HAP-1 (cell line): ENCODE measurements at regions not wholly inside any gene's neighbourhood (a gene's known extent, or its start where the extent isn't known, plus 50 kb on each side); places are given as distances from the start of the nearest gene placed in this dataset.

Experiments
- DNase-seq, 2 experiments: peaks; one replicate each; pipeline ENCODE4 v3.0.0-alpha.2; 2016 to 2020; ENCODE audit warnings: low spot score in 2 of 2
- H3K27me3 ChIP-seq: fragments of 250-450 bp; sonication (Bioruptor Pico); 2 replicates; pipeline ENCODE4 v1.5.1; 2020; ENCODE audit warnings: low read depth, mild to moderate bottlenecking, moderate library complexity
- H3K36me3 ChIP-seq: fragments of 250-450 bp; sonication (Bioruptor Pico); replicated peaks from 2 replicates; pipeline ENCODE4 v1.5.1; 2020; ENCODE audit warnings: mild to moderate bottlenecking
- H3K4me1 ChIP-seq: fragments of 250-450 bp; sonication (Bioruptor Pico); 2 replicates; pipeline ENCODE4 v1.5.1; 2020; ENCODE audit warnings: mild to moderate bottlenecking
- H3K4me3 ChIP-seq: fragments of 250-450 bp; sonication (Bioruptor Pico); 2 replicates; pipeline ENCODE4 v1.5.1; 2020; ENCODE audit warnings: mild to moderate bottlenecking, moderate library complexity
- H3K9me3 ChIP-seq: fragments of 250-450 bp; sonication (Bioruptor Pico); 2 replicates; pipeline ENCODE4 v1.5.1; 2020; ENCODE audit warnings: mild to moderate bottlenecking, moderate library complexity
- in situ Hi-C: fragments of 300-500 bp; cut with MboI; formaldehyde crosslinking; loops from 3 replicates; pipeline ENCODE4 v1.14.3; 2020; ENCODE audit warnings: low sequenced_read_pairs, inconsistent platforms, mixed read lengths

GRCh38 chr7:41633690-41634089 lies 69.2 kb downstream of the INHBA start:
- H3K36me3 ChIP-seq, result no peaks in the 10 kb centered on the region
- H3K4me3 ChIP-seq, result no peak overlapping the region
- in situ Hi-C loops, result no loop called here

GRCh38 chr7:41630741-41631140 lies 72.1 kb downstream of the INHBA start:
- Histone ChIP-seq H3K9me3 (no peaks in the 10 kb centered on the region), H3K4me1 (no peaks in the 10 kb centered on the region), H3K36me3 (no peaks in the 10 kb centered on the region), H3K4me3 (no peak overlapping the region), H3K27me3 (no peaks in the 10 kb centered on the region)
- in situ Hi-C loops, result no loop called here
- no peak for DNase-seq

More at GRCh38 chr7:41633690-41634089, 69.2 kb downstream of the INHBA start:
- no peak for DNase-seq
- H3K9me3 ChIP-seq, result no peaks in the 10 kb centered on the region
- no peaks in the 10 kb centered on the region for H3K27me3 ChIP-seq
- no peaks in the 10 kb centered on the region for H3K4me1 ChIP-seq

GRCh38 chr7:41629711-41630111 lies 73.2 kb downstream of the INHBA start:
- H3K27me3 ChIP-seq, result no peaks in the 10 kb centered on the region
- no peaks in the 10 kb centered on the region for H3K9me3 ChIP-seq
- no peak for DNase-seq
- H3K4me3 ChIP-seq, result no peak overlapping the region
- in situ Hi-C loops, result no loop called here
- H3K36me3 ChIP-seq, result no peaks in the 10 kb centered on the region
- no peaks in the 10 kb centered on the region for H3K4me1 ChIP-seq

GRCh38 chr7:41628901-41629300 lies 74.0 kb downstream of the INHBA start:
- no peaks in the 10 kb centered on the region for H3K27me3 ChIP-seq
- no peak overlapping the region for H3K4me3 ChIP-seq
- in situ Hi-C loops, result no loop called here
- no peaks in the 10 kb centered on the region for H3K4me1 ChIP-seq
- no peak for DNase-seq
- H3K36me3 ChIP-seq, result no peaks in the 10 kb centered on the region
- H3K9me3 ChIP-seq, result no peaks in the 10 kb centered on the region

- Histone ChIP-seq H3K4me3 (no peak overlapping the region), H3K36me3 (no peaks in the 10 kb centered on the region), H3K27me3 (no peaks in the 10 kb centered on the region), H3K9me3 (no peaks in the 10 kb centered on the region), H3K4me1 (no peaks in the 10 kb centered on the region)
- DNase-seq, result no peak
- in situ Hi-C loops, result no loop called here
These were observed 75.1 kb downstream of the INHBA start for GRCh38 chr7:41627645-41628298.

GRCh38 chr7:41624818-41625217 lies 78.1 kb downstream of the INHBA start:
- DNase-seq, result no peak
- no peaks in the 10 kb centered on the region for H3K9me3 ChIP-seq
- no peaks in the 10 kb centered on the region for H3K4me1 ChIP-seq
- H3K36me3 ChIP-seq, result no peaks in the 10 kb centered on the region
- in situ Hi-C loops, result no loop called here
- H3K27me3 ChIP-seq, result no peaks in the 10 kb centered on the region
- no peak overlapping the region for H3K4me3 ChIP-seq

- no peak for DNase-seq
- H3K4me3 ChIP-seq, result no peak overlapping the region
- H3K27me3 ChIP-seq, result no peaks in the 10 kb centered on the region
- H3K9me3 ChIP-seq, result no peaks in the 10 kb centered on the region
- in situ Hi-C loops, result no loop called here
- H3K36me3 ChIP-seq, result no peaks in the 10 kb centered on the region
- H3K4me1 ChIP-seq, result no peaks in the 10 kb centered on the region
These were observed 80.7 kb downstream of the INHBA start for GRCh38 chr7:41621953-41622831.

GRCh38 chr7:41617987-41618386 lies 84.9 kb downstream of the INHBA start:
- in situ Hi-C loops, result no loop called here
- no peak overlapping the region for H3K4me3 ChIP-seq
- no peaks in the 10 kb centered on the region for H3K9me3 ChIP-seq
- DNase-seq, result no peak
- H3K4me1 ChIP-seq, result no peaks in the 10 kb centered on the region
- H3K27me3 ChIP-seq, result no peaks in the 10 kb centered on the region
- H3K36me3 ChIP-seq, result no peaks in the 10 kb centered on the region

GRCh38 chr7:41612798-41613197 lies 90.1 kb downstream of the INHBA start:
- Histone ChIP-seq H3K4me3 (no peak overlapping the region), H3K36me3 (no peaks in the 10 kb centered on the region), H3K4me1 (no peaks in the 10 kb centered on the region), H3K27me3 (no peaks in the 10 kb centered on the region), H3K9me3 (no peaks in the 10 kb centered on the region)
- in situ Hi-C loops, result no loop called here
- no peak for DNase-seq

GRCh38 chr7:41612386-41612785 lies 90.5 kb downstream of the INHBA start:
- H3K4me3 ChIP-seq, result no peak overlapping the region
- H3K4me1 ChIP-seq, result no peaks in the 10 kb centered on the region
- no peaks in the 10 kb centered on the region for H3K27me3 ChIP-seq
- H3K9me3 ChIP-seq, result no peaks in the 10 kb centered on the region
- in situ Hi-C loops, result no loop called here
- H3K36me3 ChIP-seq, result no peaks in the 10 kb centered on the region
- DNase-seq, result no peak

- in situ Hi-C loops, result no loop called here
- no peak overlapping the region for H3K4me3 ChIP-seq
- no peaks in the 10 kb centered on the region for H3K27me3 ChIP-seq
- H3K36me3 ChIP-seq, result no peaks in the 10 kb centered on the region
- H3K9me3 ChIP-seq, result no peaks in the 10 kb centered on the region
- H3K4me1 ChIP-seq, result no peaks in the 10 kb centered on the region
- no peak for DNase-seq
These were observed 94.4 kb downstream of the INHBA start for GRCh38 chr7:41608447-41608846.

GRCh38 chr7:41603985-41604384 lies 98.9 kb downstream of the INHBA start:
- H3K4me1 ChIP-seq, result no peaks in the 10 kb centered on the region
- H3K9me3 ChIP-seq, result no peaks in the 10 kb centered on the region
- no peak for DNase-seq
- H3K27me3 ChIP-seq, result no peaks in the 10 kb centered on the region
- H3K36me3 ChIP-seq, result no peaks in the 10 kb centered on the region
- H3K4me3 ChIP-seq, result no peak overlapping the region
- in situ Hi-C loops, result no loop called here

- no peaks in the 10 kb centered on the region for H3K4me1 ChIP-seq
- H3K36me3 ChIP-seq, result no peaks in the 10 kb centered on the region
- DNase-seq, result peak in 1 of 2 experiments; percentile 16
- H3K9me3 ChIP-seq, result no peaks in the 10 kb centered on the region
- in situ Hi-C loops, result no loop called here
- H3K27me3 ChIP-seq, result no peaks in the 10 kb centered on the region
- no peak overlapping the region for H3K4me3 ChIP-seq
These were observed 103.1 kb downstream of the INHBA start for GRCh38 chr7:41599760-41600159.

GRCh38 chr7:41592794-41593193 lies 110.1 kb downstream of the INHBA start:
- DNase-seq, result no peak
- H3K9me3 ChIP-seq, result no peaks in the 10 kb centered on the region
- H3K27me3 ChIP-seq, result no peaks in the 10 kb centered on the region
- H3K4me1 ChIP-seq, result no peaks in the 10 kb centered on the region
- H3K36me3 ChIP-seq, result no peaks in the 10 kb centered on the region
- in situ Hi-C loops, result no loop called here
- no peak overlapping the region for H3K4me3 ChIP-seq
